ENCODE measurements at regions not wholly inside any gene's neighbourhood (a gene's known extent, or its start where the extent isn't known, plus 50 kb on each side); places are given as distances from the start of the nearest gene placed in this dataset.

- Histone ChIP-seq H3K27me3 (ENCODE audit: control insufficient read depth, insufficient read depth, low read length) (no peaks in the 10 kb centered on the region), H3K4me3 (ENCODE audit: low read length) (no peak overlapping the region), H3K4me1 (ENCODE audit: control insufficient read depth, low read depth, low read length) (no peaks in the 10 kb centered on the region), H3K27ac (ENCODE audit: low read length) (no peak overlapping the region), H3K9me3 (ENCODE audit: control insufficient read depth, low read depth, low read length) (no peaks in the 10 kb centered on the region), H3K9ac (ENCODE audit: low read length) (no peak overlapping the region), H3K36me3 (ENCODE audit: control insufficient read depth, low read depth, low read length) (no peaks in the 10 kb centered on the region)
These were observed 458.7 kb downstream of the MATN1 start for GRCh38 chr1:30264672-30265025.

GRCh38 chr1:30263888-30264671 is 459.3 kb downstream of the MATN1 start:
- Histone ChIP-seq H3K4me3 (ENCODE audit: low read length) (no peak overlapping the region), H3K27me3 (ENCODE audit: control insufficient read depth, insufficient read depth, low read length) (no peaks in the 10 kb centered on the region), H3K27ac (ENCODE audit: low read length) (no peak overlapping the region)

GRCh38 chr1:30263405-30263804 is 460.0 kb downstream of the MATN1 start:
- Histone ChIP-seq H3K36me3 (ENCODE audit: control insufficient read depth, low read depth, low read length) (no peaks in the 10 kb centered on the region), H3K9ac (ENCODE audit: low read length) (no peak overlapping the region), H3K4me1 (ENCODE audit: control insufficient read depth, low read depth, low read length) (peaks cover 4% of the 10 kb centered on the region), H3K9me3 (ENCODE audit: control insufficient read depth, low read depth, low read length) (no peaks in the 10 kb centered on the region), H3K27ac (ENCODE audit: low read length) (no peak overlapping the region), H3K27me3 (ENCODE audit: control insufficient read depth, insufficient read depth, low read length) (no peaks in the 10 kb centered on the region), H3K4me3 (ENCODE audit: low read length) (no peak overlapping the region)

More at GRCh38 chr1:30263888-30264671, 459.3 kb downstream of the MATN1 start:
- Histone ChIP-seq H3K36me3 (ENCODE audit: control insufficient read depth, low read depth, low read length) (no peaks in the 10 kb centered on the region), H3K9ac (ENCODE audit: low read length) (no peak overlapping the region), H3K9me3 (ENCODE audit: control insufficient read depth, low read depth, low read length) (no peaks in the 10 kb centered on the region), H3K4me1 (ENCODE audit: control insufficient read depth, low read depth, low read length) (peaks cover 3% of the 10 kb centered on the region)

GRCh38 chr1:30262158-30262557 is 461.2 kb downstream of the MATN1 start:
- H3K27me3 ChIP-seq (ENCODE audit: control insufficient read depth, insufficient read depth, low read length) = no peaks in the 10 kb centered on the region
- H3K9me3 ChIP-seq (ENCODE audit: control insufficient read depth, low read depth, low read length) = no peaks in the 10 kb centered on the region
- H3K36me3 ChIP-seq (ENCODE audit: control insufficient read depth, low read depth, low read length) = no peaks in the 10 kb centered on the region
- no peak overlapping the region for H3K9ac ChIP-seq (ENCODE audit: low read length)
- no peak overlapping the region for H3K4me3 ChIP-seq (ENCODE audit: low read length)
- H3K4me1 ChIP-seq (ENCODE audit: control insufficient read depth, low read depth, low read length) = peaks cover 4% of the 10 kb centered on the region
- H3K27ac ChIP-seq (ENCODE audit: low read length) = no peak overlapping the region

GRCh38 chr1:30260318-30260717 is 463.1 kb downstream of the MATN1 start:
- Histone ChIP-seq H3K27ac (ENCODE audit: low read length) (no peak overlapping the region), H3K36me3 (ENCODE audit: control insufficient read depth, low read depth, low read length) (no peaks in the 10 kb centered on the region), H3K4me1 (ENCODE audit: control insufficient read depth, low read depth, low read length) (peaks cover 8% of the 10 kb centered on the region), H3K27me3 (ENCODE audit: control insufficient read depth, insufficient read depth, low read length) (no peaks in the 10 kb centered on the region), H3K4me3 (ENCODE audit: low read length) (no peak overlapping the region), H3K9ac (ENCODE audit: low read length) (no peak overlapping the region), H3K9me3 (ENCODE audit: control insufficient read depth, low read depth, low read length) (no peaks in the 10 kb centered on the region)

- Histone ChIP-seq H3K36me3 (ENCODE audit: control insufficient read depth, low read depth, low read length) (no peaks in the 10 kb centered on the region), H3K9me3 (ENCODE audit: control insufficient read depth, low read depth, low read length) (no peaks in the 10 kb centered on the region), H3K9ac (ENCODE audit: low read length) (no peak overlapping the region), H3K4me1 (ENCODE audit: control insufficient read depth, low read depth, low read length) (peaks cover 10% of the 10 kb centered on the region), H3K27ac (ENCODE audit: low read length) (no peak overlapping the region), H3K4me3 (ENCODE audit: low read length) (no peak overlapping the region), H3K27me3 (ENCODE audit: control insufficient read depth, insufficient read depth, low read length) (no peaks in the 10 kb centered on the region)
These were observed 463.8 kb downstream of the MATN1 start for GRCh38 chr1:30259631-30260030.

- H3K27ac ChIP-seq (ENCODE audit: low read length) = no peak overlapping the region
- H3K4me1 ChIP-seq (ENCODE audit: control insufficient read depth, low read depth, low read length) = peaks cover 10% of the 10 kb centered on the region
- no peaks in the 10 kb centered on the region for H3K36me3 ChIP-seq (ENCODE audit: control insufficient read depth, low read depth, low read length)
- no peak overlapping the region for H3K9ac ChIP-seq (ENCODE audit: low read length)
- no peaks in the 10 kb centered on the region for H3K9me3 ChIP-seq (ENCODE audit: control insufficient read depth, low read depth, low read length)
- no peak overlapping the region for H3K4me3 ChIP-seq (ENCODE audit: low read length)
- H3K27me3 ChIP-seq (ENCODE audit: control insufficient read depth, insufficient read depth, low read length) = no peaks in the 10 kb centered on the region
These were observed 464.5 kb downstream of the MATN1 start for GRCh38 chr1:30258876-30259275.

GRCh38 chr1:30258471-30258870 is 464.9 kb downstream of the MATN1 start:
- no peak overlapping the region for H3K9ac ChIP-seq (ENCODE audit: low read length)
- no peaks in the 10 kb centered on the region for H3K27me3 ChIP-seq (ENCODE audit: control insufficient read depth, insufficient read depth, low read length)
- H3K36me3 ChIP-seq (ENCODE audit: control insufficient read depth, low read depth, low read length) = no peaks in the 10 kb centered on the region
- H3K4me3 ChIP-seq (ENCODE audit: low read length) = no peak overlapping the region
- no peak overlapping the region for H3K27ac ChIP-seq (ENCODE audit: low read length)
- H3K4me1 ChIP-seq (ENCODE audit: control insufficient read depth, low read depth, low read length) = peaks cover 10% of the 10 kb centered on the region
- no peaks in the 10 kb centered on the region for H3K9me3 ChIP-seq (ENCODE audit: control insufficient read depth, low read depth, low read length)

GRCh38 chr1:30257742-30258380 is 465.5 kb downstream of the MATN1 start:
- H3K4me3 ChIP-seq (ENCODE audit: low read length) = no peak overlapping the region
- H3K27ac ChIP-seq (ENCODE audit: low read length) = no peak overlapping the region
- no peaks in the 10 kb centered on the region for H3K36me3 ChIP-seq (ENCODE audit: control insufficient read depth, low read depth, low read length)

GRCh38 chr1:30257322-30257721 is 466.1 kb downstream of the MATN1 start:
- Histone ChIP-seq H3K9me3 (ENCODE audit: control insufficient read depth, low read depth, low read length) (no peaks in the 10 kb centered on the region), H3K27me3 (ENCODE audit: control insufficient read depth, insufficient read depth, low read length) (no peaks in the 10 kb centered on the region), H3K4me3 (ENCODE audit: low read length) (no peak overlapping the region), H3K27ac (ENCODE audit: low read length) (no peak overlapping the region), H3K9ac (ENCODE audit: low read length) (no peak overlapping the region), H3K4me1 (ENCODE audit: control insufficient read depth, low read depth, low read length) (peaks cover 10% of the 10 kb centered on the region), H3K36me3 (ENCODE audit: control insufficient read depth, low read depth, low read length) (no peaks in the 10 kb centered on the region)

More at GRCh38 chr1:30257742-30258380, 465.5 kb downstream of the MATN1 start:
- Histone ChIP-seq H3K9ac (ENCODE audit: low read length) (no peak overlapping the region), H3K4me1 (ENCODE audit: control insufficient read depth, low read depth, low read length) (peaks cover 10% of the 10 kb centered on the region), H3K9me3 (ENCODE audit: control insufficient read depth, low read depth, low read length) (no peaks in the 10 kb centered on the region), H3K27me3 (ENCODE audit: control insufficient read depth, insufficient read depth, low read length) (no peaks in the 10 kb centered on the region)

- Histone ChIP-seq H3K4me3 (ENCODE audit: low read length) (no peak overlapping the region), H3K27ac (ENCODE audit: low read length) (no peak overlapping the region), H3K4me1 (ENCODE audit: control insufficient read depth, low read depth, low read length) (peaks cover 10% of the 10 kb centered on the region), H3K9ac (ENCODE audit: low read length) (no peak overlapping the region), H3K27me3 (ENCODE audit: control insufficient read depth, insufficient read depth, low read length) (no peaks in the 10 kb centered on the region), H3K36me3 (ENCODE audit: control insufficient read depth, low read depth, low read length) (no peaks in the 10 kb centered on the region), H3K9me3 (ENCODE audit: control insufficient read depth, low read depth, low read length) (no peaks in the 10 kb centered on the region)
These were observed 466.5 kb downstream of the MATN1 start for GRCh38 chr1:30256911-30257310.

All from iPS-18a (cell line).